NCI-H2029 (cell line): ENCODE measurements at regions not wholly inside any gene's neighbourhood (a gene's known extent, or its start where the extent isn't known, plus 50 kb on each side); places are given as distances from the start of the nearest gene placed in this dataset.
"Not testable (repeated sequence)": the region's sequence is repeated elsewhere in the genome, so short reads cannot be mapped to it uniquely, and the experiment has no call there.

ENCODE experiments used
- DNase-seq: peaks from one replicate; lab custom pipeline; 2025; lab: John Stamatoyannopoulos, UW

GRCh38 chr11:15660496-15660895 is 545.8 kb downstream of the INSC start:
- DNase-seq: no peak

GRCh38 chr11:15662285-15662684 is 547.6 kb downstream of the INSC start:
- DNase-seq: no peak

DNA sequence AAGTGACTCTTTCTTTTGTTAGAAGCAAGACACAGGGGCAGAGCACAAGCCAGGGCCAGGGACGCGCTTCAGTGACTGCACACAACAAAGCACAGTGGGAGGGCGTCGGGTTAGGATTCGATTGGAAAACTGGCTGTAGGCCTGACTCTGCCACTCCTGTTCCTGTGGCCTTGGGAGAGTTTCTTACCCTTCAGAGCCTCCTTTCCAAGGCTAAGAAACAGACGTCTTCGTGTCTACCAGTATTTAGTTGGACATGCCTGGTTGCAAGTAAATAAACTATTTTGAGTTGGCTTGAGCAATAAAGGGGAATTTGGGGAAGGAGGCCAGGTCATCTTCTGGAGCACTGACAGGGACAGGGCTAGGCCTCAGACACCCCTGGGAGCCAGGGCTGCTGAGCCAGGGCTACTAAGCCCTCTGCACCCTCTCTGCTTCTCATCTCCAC is 549.1 kb downstream of the INSC start:
- DNase-seq: peak; percentile 46

- DNase-seq: no peak
Observed at GRCh38 chr11:15665368-15665871, 550.7 kb downstream of the INSC start.

GRCh38 chr11:15667127-15667725 is 552.5 kb downstream of the INSC start:
- DNase-seq: no peak

DNA sequence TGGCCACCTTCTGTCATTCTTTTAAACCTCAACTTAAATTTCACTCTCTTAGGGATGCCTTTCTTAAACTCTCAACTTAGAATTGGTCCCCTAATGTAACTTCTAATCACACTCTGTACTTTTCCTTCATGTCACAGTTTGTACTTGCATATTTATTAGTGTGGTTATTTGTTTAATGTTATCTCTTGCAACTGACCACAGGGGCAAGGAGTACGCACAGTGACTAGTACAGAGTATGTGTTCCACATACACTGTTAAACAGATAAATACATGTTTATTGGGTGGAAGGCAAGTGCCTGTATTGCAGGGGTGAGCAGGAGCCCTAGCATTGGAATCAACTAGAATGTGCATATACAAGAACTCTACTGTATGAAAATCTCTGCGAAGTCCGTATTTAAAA is 554.0 kb downstream of the INSC start:
- DNase-seq: no peak

GRCh38 chr11:15670520-15671070 is 555.9 kb downstream of the INSC start:
- DNase-seq: no peak

- no peak for DNase-seq
Observed at GRCh38 chr11:15671216-15671615, 556.5 kb downstream of the INSC start.

DNA sequence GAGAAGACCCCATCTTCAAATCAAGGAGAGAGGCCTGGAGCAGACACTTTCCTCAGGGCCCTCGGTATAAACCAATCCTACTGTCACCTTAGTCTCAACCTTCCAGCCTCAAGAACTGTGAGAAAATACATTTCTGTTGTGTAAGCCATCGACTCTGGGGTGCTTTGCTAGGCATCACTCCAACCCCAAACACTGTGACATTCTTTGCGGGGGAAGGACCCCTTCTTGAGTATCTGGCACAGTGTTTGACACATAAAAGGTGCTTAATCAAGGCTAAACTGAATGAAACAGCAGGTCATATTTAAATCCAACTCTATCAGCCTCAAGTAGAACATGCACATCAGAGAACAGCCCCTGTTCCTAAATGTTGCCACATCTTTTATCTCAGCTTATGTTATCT is 558.1 kb downstream of the INSC start:
- no peak for DNase-seq

- peak; percentile 62 for DNase-seq
Observed at GRCh38 chr11:15673408-15673831, 558.7 kb downstream of the INSC start.

DNA sequence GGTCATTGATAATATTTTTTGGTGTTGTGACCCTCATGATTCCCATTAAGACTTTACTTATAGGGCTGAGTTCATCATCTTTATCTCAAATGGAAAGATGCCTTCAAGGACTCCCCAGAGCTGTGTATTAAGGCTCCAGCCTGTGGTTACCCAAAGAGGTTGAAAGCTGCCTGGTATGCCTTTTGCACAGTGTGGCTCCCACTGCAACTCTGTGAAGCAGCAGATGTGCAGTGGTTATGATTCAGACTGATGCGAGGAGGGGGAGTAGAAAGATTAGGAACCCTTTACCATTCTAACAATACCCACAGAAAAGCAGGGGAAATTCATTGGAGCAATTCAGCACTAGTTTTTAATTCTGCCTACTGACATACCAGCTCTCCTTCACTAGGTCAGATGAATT is 560.0 kb downstream of the INSC start:
- DNase-seq: no peak

DNA sequence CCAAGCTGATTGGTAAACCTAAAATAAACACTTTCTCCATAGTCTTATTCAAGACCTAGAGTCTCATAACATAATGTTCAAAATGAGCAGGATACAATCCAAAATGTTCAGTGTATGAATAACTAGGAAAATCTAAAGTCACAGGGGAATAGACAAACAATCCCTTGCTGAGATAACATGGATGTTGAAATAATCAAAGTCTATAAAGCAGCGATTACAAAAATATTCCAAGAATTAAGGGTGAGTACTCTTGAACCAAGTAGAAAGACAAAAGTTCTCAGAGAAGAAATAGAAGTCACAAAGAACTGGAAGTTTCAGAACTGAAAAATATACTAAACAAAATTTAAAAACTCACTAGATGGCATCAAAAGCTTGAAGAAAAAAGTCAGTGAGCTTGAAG is 561.0 kb downstream of the INSC start:
- no peak for DNase-seq

GRCh38 chr11:15677181-15677580 is 562.5 kb downstream of the INSC start:
- DNase-seq: no peak

DNA sequence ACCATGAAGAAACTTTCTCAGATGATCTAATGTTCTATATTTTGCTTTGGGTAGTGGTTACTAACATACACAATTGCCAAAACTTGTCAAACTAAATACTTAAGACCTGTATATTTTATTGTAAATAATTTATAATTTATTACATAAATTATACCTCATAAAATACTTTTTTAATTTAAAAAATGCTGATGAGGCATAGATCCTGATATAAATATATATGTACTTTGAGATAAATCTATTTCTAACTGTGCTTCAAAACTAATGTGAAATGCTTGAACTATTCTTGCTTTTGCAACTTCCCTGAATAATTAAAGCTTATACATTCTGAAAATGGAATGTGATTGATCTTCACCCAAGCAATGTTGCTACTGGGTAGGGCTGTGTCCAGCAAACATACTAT is 568.8 kb downstream of the INSC start:
- DNase-seq: no peak

GRCh38 chr11:15685306-15685705 is 570.6 kb downstream of the INSC start:
- DNase-seq: no peak

- not testable (repeated sequence) for DNase-seq
Observed at GRCh38 chr11:15686259-15686658, 571.5 kb downstream of the INSC start.

DNA sequence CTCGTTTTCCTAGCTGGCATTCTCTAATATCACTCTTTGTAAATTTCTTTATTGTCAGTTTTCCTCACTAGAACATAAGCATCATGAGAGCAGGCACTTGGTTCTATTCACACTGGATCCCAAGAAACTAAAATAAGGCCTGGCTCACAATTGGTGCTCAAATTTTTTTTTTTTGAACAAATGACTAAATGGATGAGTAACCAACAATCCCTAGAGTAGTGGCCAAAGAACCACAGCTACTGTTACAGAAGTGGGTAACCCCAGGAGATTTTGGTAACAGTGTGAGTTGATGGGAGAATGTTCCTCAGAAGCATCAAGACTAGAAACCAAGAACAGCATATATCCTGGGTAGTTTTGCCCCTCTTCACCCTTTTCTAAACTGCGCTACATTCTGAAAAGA is 572.6 kb downstream of the INSC start:
- DNase-seq: no peak

DNA sequence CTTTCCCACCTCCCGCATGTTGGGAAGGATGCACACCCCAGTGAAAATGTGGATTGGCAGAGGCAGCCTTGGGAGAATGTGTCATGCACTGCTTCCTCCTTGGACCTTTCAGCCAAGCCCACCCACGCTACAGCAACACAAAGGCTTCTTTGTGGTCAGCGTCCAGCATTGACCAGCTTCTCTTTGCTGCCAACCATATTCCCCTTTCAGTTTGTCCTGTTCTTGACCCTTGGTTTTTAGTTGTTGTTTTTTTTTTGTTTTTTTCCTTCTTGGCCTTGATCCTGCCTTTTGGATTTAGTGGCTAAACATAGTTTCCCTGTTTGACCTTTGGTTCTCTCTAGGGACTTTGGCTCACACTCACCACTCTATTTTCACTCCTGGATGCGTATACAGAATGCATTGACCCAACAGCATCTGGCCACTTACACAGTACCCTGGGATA is 573.6 kb downstream of the INSC start:
- DNase-seq: no peak

GRCh38 chr11:15690320-15690719 is 575.6 kb downstream of the INSC start:
- no peak for DNase-seq

DNA sequence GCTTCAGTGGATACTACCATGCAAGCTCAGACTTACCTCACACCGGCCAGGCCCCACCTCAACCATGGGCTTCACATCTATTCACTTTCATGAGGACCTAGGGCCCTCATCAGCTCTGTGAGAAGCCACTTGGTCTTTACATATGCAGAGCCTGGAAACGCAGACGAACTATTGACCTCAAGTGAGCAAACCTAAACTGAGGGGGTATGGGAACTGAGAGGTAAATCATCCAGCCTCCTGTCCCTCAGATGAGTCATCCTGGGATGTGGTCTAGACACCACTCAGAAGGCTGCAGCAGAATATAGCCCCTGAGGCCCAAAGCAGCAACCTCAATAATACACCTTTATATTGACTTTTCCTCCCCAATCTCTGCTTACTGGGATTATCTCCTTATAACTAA is 578.0 kb downstream of the INSC start:
- no peak for DNase-seq

DNA sequence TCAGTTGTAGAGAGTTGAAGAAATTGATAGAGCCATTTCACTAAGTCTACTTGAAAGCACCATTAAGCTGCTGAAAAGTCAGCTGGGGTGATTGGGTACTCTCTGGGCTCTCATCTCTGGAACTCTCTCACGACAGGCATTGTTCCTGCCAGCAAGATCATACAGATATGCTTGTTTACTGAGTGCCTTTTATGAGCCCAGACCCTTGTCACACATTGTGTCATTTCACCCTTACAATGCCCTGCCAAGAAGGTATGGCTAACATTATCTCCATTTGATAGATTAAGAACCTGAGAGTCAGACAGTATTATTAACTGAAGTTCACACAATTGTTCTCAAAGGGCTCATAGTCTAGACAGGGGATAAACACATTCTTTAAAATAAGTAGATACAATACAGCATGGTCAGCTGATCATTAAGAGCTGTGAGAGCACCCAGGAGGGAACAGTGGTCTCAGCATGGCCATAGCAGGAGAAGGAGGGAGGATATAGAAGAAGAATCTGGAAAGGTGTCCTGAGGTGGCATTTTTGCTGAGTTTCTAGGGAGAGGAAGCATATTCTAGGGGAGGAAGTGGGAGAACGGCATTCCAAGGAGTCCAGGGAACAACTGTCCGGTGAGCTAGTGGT is 580.5 kb downstream of the INSC start:
- DNase-seq: peak; percentile 51

DNA sequence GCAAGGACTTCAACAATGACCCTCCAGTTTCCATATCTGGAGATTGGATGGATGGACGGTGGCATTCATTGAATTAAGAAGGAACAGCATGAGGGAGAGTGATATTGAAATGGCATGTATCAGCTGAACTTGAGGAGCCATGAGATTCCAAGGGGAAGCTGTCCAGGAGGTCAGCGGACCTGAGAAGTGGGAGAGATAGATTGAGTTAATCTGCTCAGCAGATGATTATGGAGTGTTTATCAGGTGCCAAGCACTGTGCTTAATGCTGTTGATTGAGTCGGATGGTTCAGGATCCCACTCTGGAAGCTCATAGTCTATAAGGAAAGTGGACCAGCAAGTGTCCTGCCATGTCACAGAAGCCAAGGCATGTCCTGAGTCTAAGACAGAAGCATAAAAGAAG is 581.3 kb downstream of the INSC start:
- DNase-seq: no peak

DNA sequence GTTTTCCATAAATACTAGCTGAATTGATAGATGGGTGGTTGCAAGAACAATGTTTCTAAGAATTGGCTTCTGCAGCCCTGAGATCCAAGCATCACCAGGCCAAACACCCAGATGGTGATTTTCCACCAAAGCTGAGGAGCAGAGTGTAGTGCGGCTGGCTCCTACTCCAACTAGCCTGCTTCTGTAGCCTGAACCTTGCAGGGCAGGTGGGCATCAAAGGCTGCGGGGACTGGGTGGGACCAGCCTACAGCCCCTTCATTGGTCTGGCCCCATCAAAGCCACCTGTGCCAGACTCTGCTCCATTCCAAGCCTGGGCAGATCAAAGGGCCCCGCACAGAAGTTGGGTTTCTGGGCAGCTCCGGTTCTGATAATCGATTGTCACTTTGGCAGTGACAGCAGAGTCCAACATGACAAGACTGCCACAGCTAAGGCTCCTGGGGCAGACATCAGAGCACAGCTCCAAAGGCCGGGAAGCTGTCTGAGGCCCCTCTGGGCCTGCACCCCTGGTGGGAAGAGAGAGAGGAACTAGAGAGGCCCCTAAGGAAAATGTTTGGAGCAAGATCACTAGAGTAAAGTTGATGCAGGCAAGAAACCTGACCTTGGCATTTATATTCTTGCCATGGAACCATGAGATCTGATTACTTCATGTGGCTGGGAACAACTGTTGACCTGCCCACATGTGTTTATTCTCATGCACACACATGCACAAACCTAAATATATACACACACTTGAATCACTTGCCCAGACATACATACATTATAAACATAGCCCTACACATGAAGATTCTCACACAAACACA is 582.9 kb downstream of the INSC start:
- DNase-seq: no peak
